ENCODE measurements at regions not wholly inside any gene's neighbourhood (a gene's known extent, or its start where the extent isn't known, plus 50 kb on each side); places are given as distances from the start of the nearest gene placed in this dataset.

- Histone ChIP-seq H3K4me2 (ENCODE audit: insufficient read depth in 1 of 2, low read depth in 2 of 2, low read length in 2 of 2) (no peak overlapping the region), H2AFZ (ENCODE audit: low read length) (no peak overlapping the region), H3K14ac (ENCODE audit: insufficient read length) (no peak overlapping the region), H2BK12ac (ENCODE audit: low read depth, low read length) (no peak overlapping the region), H3K56ac (replicated peaks; ENCODE audit: insufficient read length, low read depth, low read length) (no peak overlapping the region), H3K4me3 (ENCODE audit: extremely low read depth in 1 of 4, insufficient read depth in 2 of 4, low read depth in 3 of 4, low read length in 4 of 4) (no peak overlapping the region), H3K9ac (replicated peaks in 1 of 4; ENCODE audit: extremely low read depth in 1 of 4, low read depth in 3 of 4, low read length in 3 of 4) (no peak overlapping the region), H3K23me2 (ENCODE audit: low read depth, low read length) (peaks cover 2% of the 10 kb centered on the region; the same call in 1 of the 2 replicates), H2BK5ac (ENCODE audit: low read depth, low read length) (no peak overlapping the region), H3K23ac (ENCODE audit: insufficient read length) (no peak overlapping the region), H4K20me1 (replicated peaks in 1 of 2; ENCODE audit: control insufficient read depth in 1 of 2, insufficient read depth in 2 of 2, low read length in 2 of 2) (no peaks in the 10 kb centered on the region), H4K8ac (ENCODE audit: extremely low read depth, insufficient read depth, low read length) (no peak overlapping the region), H2AK5ac (ENCODE audit: low read depth, low read length) (no peak overlapping the region), H3K27ac (ENCODE audit: low read depth, low read length) (no peak overlapping the region), H3K4me1 (replicated peaks in 1 of 4; ENCODE audit: control insufficient read depth in 3 of 4, insufficient read depth in 4 of 4, low read length in 3 of 4) (peaks cover 3 to 14% (median 7%) of the 10 kb centered on the region in 4 experiments), H3K79me1 (ENCODE audit: low read depth, low read length) (no peaks in the 10 kb centered on the region), H4K91ac (replicated peaks; ENCODE audit: insufficient read length, low read length) (no peak overlapping the region), H3K36me3 (ENCODE audit: control insufficient read depth in 2 of 4, insufficient read depth in 4 of 4, low read length in 3 of 4) (no peaks in the 10 kb centered on the region), H2BK15ac (ENCODE audit: low read length) (no peak overlapping the region), H3K4ac (replicated peaks; ENCODE audit: insufficient read length, low read depth, low read length) (no peak overlapping the region), H3K79me2 (ENCODE audit: control insufficient read depth in 1 of 2, insufficient read depth in 2 of 2, low read length in 2 of 2) (no peaks in the 10 kb centered on the region), H2BK120ac (replicated peaks; ENCODE audit: low read depth, low read length) (no peak overlapping the region), H3K27me3 (replicated peaks in 1 of 4; ENCODE audit: control insufficient read depth in 3 of 4, extremely low read depth in 1 of 4, insufficient read depth in 3 of 4, low read length in 3 of 4) (peaks cover 3 to 12% (median 12%) of the 10 kb centered on the region in 4 experiments), H3K18ac (ENCODE audit: extremely low read depth, low read length) (no peak overlapping the region), H4K5ac (ENCODE audit: insufficient read length, low read depth, low read length) (no peak overlapping the region), H3K9me3 (ENCODE audit: insufficient read depth in 2 of 2, low read depth in 1 of 2, low read length in 1 of 2) (peaks cover 5 to 9% of the 10 kb centered on the region in 2 experiments; a peak in 3 of 4 replicates), H2BK20ac (ENCODE audit: low read length) (no peak overlapping the region)
- no peak for FAIRE-seq
- CTCF ChIA-PET (ENCODE audit: partially characterized antibody) = interaction anchor here (0.9 to 1.5 kb wide), 2 partner anchors 147 to 345 kb away, joined by 3 read pairs; no protein-coding TSS in a partner anchor
- WGBS, 2 experiments (ENCODE audit: extremely low coverage in 1 of 2, insufficient coverage in 1 of 2, insufficient read length in 1 of 2, insufficient replicate concordance in 2 of 2, low coverage in 1 of 2, low lambda C conversion rate in 2 of 2, missing lambda C conversion rate in 1 of 2) = 95% methylated on average over 16 of the region's 17 CpGs; no CpG with 5 or more reads in 1 of the 2 experiments
- TF ChIP-seq RAD21 (IDR thresholded peaks at IDR 0.05 in 1 of 2, conservative IDR thresholded peaks at IDR 0.05 in 1 of 2; ENCODE audit: low read depth in 2 of 2, low read length in 2 of 2) (0 out of 4 replicates have a peak, but pooled peaks of 1 of the 2 experiments have one; percentile 3), RFX5 (IDR thresholded peaks at IDR 0.05; ENCODE audit: borderline replicate concordance, low read depth, low read length) (no peak), CREB1 (IDR thresholded peaks at IDR 0.05) (no peak), CTBP2 (IDR thresholded peaks at IDR 0.05; ENCODE audit: borderline replicate concordance, insufficient read depth, insufficient read length, low read length) (no peak), CHD1 (IDR thresholded peaks at IDR 0.05; ENCODE audit: low read depth, low read length) (no peak), CHD2 (IDR thresholded peaks at IDR 0.05; ENCODE audit: low read length) (no peak), RNF2 (IDR thresholded peaks at IDR 0.05; ENCODE audit: borderline replicate concordance, low read depth, low read length, missing control alignments, poor library complexity, severe bottlenecking) (no peak), BACH1 (IDR thresholded peaks at IDR 0.05; ENCODE audit: low read length) (peak; percentile 88)
- no peak for DNase-seq (ENCODE audit: low read depth in 1 of 2, low spot score in 2 of 2)
- POLR2A ChIA-PET (ENCODE audit: partially characterized antibody) = interaction anchor here (0.9 to 1.4 kb wide), 6 partner anchors 10 to 124 kb away, joined by 3 to 7 read pairs (median 3); no protein-coding TSS in a partner anchor
These were observed 143.9 kb downstream of the C9orf50 start for GRCh38 chr9:129476821-129477611.
